Upper lobe of left lung (tissue), 4 donors: ENCODE measurements at regions not wholly inside any gene's neighbourhood (a gene's known extent, or its start where the extent isn't known, plus 50 kb on each side); places are given as distances from the start of the nearest gene placed in this dataset.

ENCODE experiments used
- CTCF ChIP-seq, 6 experiments: fragments of 450-650 bp in 4 of 6; fragments of 200-600 bp in 2 of 6; sonication (generic) in 2 of 6; IDR thresholded peaks; one replicate each; pipeline ENCODE4 v1.5.1; 2016 to 2019; ENCODE audit warnings: antibody characterized with exemption in 6 of 6
- POLR2AphosphoS5 ChIP-seq, 2 donors: sonication (generic); formaldehyde crosslinking; IDR thresholded peaks; one replicate each; pipeline ENCODE4 v1.5.1; 2017; ENCODE audit warnings: antibody characterized with exemption in 2 of 2

- TF ChIP-seq CTCF (IDR thresholded peaks at IDR 0.05) (no peak), POLR2AphosphoS5 (IDR thresholded peaks at IDR 0.05) (no peak)
Measured at GRCh38 chr4:186805020-186805820, 81.6 kb upstream of the FAT1 start.
